PC-9 (cell line): ENCODE measurements at regions not wholly inside any gene's neighbourhood (a gene's known extent, or its start where the extent isn't known, plus 50 kb on each side); places are given as distances from the start of the nearest gene placed in this dataset.
"Not testable (repeated sequence)": the region's sequence is repeated elsewhere in the genome, so short reads cannot be mapped to it uniquely, and the experiment has no call there.

ENCODE experiments used
- EZH2 ChIP-seq: fragments of 200-600 bp; sonication (generic); IDR thresholded peaks from 2 replicates; pipeline ENCODE4 v1.8.0; 2017; ENCODE audit warnings: antibody characterized with exemption, low read depth
- TF ChIP-seq, protein P1 (sequence below): fragments of 200-600 bp; sonication (generic); conservative IDR thresholded peaks from 2 replicates; pipeline ENCODE4 v1.6.1; 2017; ENCODE audit warnings: mixed run types, antibody characterized with exemption, mild to moderate bottlenecking, moderate library complexity

DNA sequence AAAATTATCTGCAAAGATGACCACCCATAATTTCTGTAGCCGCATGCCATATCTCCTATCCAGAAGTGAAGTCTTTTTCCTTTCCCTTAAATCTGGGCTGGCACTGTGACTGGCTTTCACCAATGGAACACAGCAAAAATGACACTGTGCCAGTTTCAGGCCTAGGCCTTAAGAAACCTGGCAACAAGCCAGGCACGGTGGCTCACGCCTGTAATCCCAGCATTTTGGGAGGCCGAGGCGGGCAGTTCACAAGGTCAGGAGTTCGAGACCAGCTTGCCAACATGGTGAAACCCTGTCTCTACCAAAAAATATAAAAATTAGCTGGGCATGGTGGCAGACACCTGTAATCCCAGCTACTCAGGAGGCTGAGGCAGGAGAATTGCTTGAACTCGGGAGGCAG is 120.3 kb downstream of the EFHB start:
- TF ChIP-seq, protein P1, sequence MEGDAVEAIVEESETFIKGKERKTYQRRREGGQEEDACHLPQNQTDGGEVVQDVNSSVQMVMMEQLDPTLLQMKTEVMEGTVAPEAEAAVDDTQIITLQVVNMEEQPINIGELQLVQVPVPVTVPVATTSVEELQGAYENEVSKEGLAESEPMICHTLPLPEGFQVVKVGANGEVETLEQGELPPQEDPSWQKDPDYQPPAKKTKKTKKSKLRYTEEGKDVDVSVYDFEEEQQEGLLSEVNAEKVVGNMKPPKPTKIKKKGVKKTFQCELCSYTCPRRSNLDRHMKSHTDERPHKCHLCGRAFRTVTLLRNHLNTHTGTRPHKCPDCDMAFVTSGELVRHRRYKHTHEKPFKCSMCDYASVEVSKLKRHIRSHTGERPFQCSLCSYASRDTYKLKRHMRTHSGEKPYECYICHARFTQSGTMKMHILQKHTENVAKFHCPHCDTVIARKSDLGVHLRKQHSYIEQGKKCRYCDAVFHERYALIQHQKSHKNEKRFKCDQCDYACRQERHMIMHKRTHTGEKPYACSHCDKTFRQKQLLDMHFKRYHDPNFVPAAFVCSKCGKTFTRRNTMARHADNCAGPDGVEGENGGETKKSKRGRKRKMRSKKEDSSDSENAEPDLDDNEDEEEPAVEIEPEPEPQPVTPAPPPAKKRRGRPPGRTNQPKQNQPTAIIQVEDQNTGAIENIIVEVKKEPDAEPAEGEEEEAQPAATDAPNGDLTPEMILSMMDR = not testable (repeated sequence)
- not testable (repeated sequence) for TF ChIP-seq EZH2
